Body of pancreas (tissue), 4 donors: ENCODE measurements at regions not wholly inside any gene's neighbourhood (a gene's known extent, or its start where the extent isn't known, plus 50 kb on each side); places are given as distances from the start of the nearest gene placed in this dataset.
"Not testable (repeated sequence)": the region's sequence is repeated elsewhere in the genome, so short reads cannot be mapped to it uniquely, and the experiment has no call there.

Experiments used
- CTCF ChIP-seq, 7 experiments: fragments of 450-650 bp in 4 of 7; fragments of 200-600 bp in 3 of 7; sonication (generic) in 3 of 7; IDR thresholded peaks; one replicate each; pipeline ENCODE4 v1.5.1; 2016 to 2019; ENCODE audit warnings: antibody characterized with exemption in 7 of 7
- POLR2A ChIP-seq, 3 donors: fragments of 450-650 bp; IDR thresholded peaks; one replicate each; pipeline ENCODE4 v1.6.1; 2016; ENCODE audit warnings: antibody characterized with exemption in 3 of 3, mild to moderate bottlenecking in 2 of 3

DNA sequence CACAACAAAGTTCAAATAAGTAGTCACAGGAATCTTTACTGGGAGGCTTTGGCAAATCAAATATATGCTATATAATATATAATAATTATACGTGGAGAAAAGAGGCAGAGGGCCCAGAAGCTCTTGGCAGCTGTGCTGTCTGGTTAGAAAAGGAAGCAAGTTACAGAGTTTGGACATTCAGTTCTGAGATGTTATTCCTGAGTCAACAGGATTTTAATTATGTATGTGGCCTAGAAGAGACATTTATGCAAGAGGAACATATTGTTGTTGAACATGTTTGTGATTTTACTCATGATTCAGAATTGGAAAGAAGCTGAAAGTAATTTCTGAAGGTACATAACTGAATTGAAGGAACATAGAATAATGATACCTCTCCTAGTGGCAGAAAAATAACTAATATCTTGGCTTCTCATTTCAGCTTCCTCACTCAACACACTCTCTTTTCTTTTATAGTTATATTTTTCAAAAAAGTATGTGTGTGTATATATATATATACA is 79.7 kb upstream of the GPR89A start:
- TF ChIP-seq CTCF, POLR2A (IDR thresholded peaks at IDR 0.05): not testable (repeated sequence)
